ENCODE measurements at regions not wholly inside any gene's neighbourhood (a gene's known extent, or its start where the extent isn't known, plus 50 kb on each side); places are given as distances from the start of the nearest gene placed in this dataset.
"Not testable (repeated sequence)": the region's sequence is repeated elsewhere in the genome, so short reads cannot be mapped to it uniquely, and the experiment has no call there.

GRCh38 chr6:145539831-145540230, 195.5 kb downstream of the EPM2A start:
- DNase-seq, result no peak

GRCh38 chr6:145540741-145541140, 194.6 kb downstream of the EPM2A start:
- DNase-seq, result no peak

GRCh38 chr6:145544041-145544440, 191.3 kb downstream of the EPM2A start:
- no peak for DNase-seq

GRCh38 chr6:145544514-145544913, 190.8 kb downstream of the EPM2A start:
- DNase-seq, result no peak

GRCh38 chr6:145546265-145546664, 189.1 kb downstream of the EPM2A start:
- DNase-seq, result no peak

- no peak for DNase-seq
These were observed 187.6 kb downstream of the EPM2A start for GRCh38 chr6:145547594-145548335.

- no peak for DNase-seq
These were observed 186.2 kb downstream of the EPM2A start for GRCh38 chr6:145548933-145549648.

GRCh38 chr6:145551164-145551563, 184.2 kb downstream of the EPM2A start:
- no peak for DNase-seq

- DNase-seq, result no peak
These were observed 180.2 kb downstream of the EPM2A start for GRCh38 chr6:145555084-145555483.

- no peak for DNase-seq
These were observed 177.8 kb downstream of the EPM2A start for GRCh38 chr6:145557474-145557873.

- no peak for DNase-seq
These were observed 175.5 kb downstream of the EPM2A start for GRCh38 chr6:145559836-145560235.

GRCh38 chr6:145561095-145562072, 173.9 kb downstream of the EPM2A start:
- no peak for DNase-seq

- DNase-seq, result no peak
These were observed 172.3 kb downstream of the EPM2A start for GRCh38 chr6:145562771-145563615.

GRCh38 chr6:145564553-145564952, 170.8 kb downstream of the EPM2A start:
- no peak for DNase-seq

GRCh38 chr6:145567684-145568252, 167.6 kb downstream of the EPM2A start:
- DNase-seq, result no peak

GRCh38 chr6:145569140-145569539, 166.2 kb downstream of the EPM2A start:
- no peak for DNase-seq

- not testable (repeated sequence) for DNase-seq
These were observed 165.0 kb downstream of the EPM2A start for GRCh38 chr6:145570336-145570735.

GRCh38 chr6:145574269-145574668, 161.1 kb downstream of the EPM2A start:
- DNase-seq, result not testable (repeated sequence)

Measured in stimulated activated CD4-positive, alpha-beta T cell treated with anti-CD3 and anti-CD28 coated beads, Interleukin-1b, Interleukin-23, amount 100 ng/mL, for 48 hours (primary cell).